GM12872 (cell line): ENCODE measurements at regions not wholly inside any gene's neighbourhood (a gene's known extent, or its start where the extent isn't known, plus 50 kb on each side); places are given as distances from the start of the nearest gene placed in this dataset.

Source experiments
- TF ChIP-seq, protein P1 (sequence below): IDR thresholded peaks from 3 replicates; pipeline ENCODE4 v1.5.1; 2011; ENCODE audit warnings: low read depth, mild to moderate bottlenecking, low read length, moderate library complexity; ENCODE audit not compliant: insufficient read depth

GRCh38 chr2:155983845-155984244 is 348.7 kb downstream of the NR4A2 start:
- TF ChIP-seq, protein P1, sequence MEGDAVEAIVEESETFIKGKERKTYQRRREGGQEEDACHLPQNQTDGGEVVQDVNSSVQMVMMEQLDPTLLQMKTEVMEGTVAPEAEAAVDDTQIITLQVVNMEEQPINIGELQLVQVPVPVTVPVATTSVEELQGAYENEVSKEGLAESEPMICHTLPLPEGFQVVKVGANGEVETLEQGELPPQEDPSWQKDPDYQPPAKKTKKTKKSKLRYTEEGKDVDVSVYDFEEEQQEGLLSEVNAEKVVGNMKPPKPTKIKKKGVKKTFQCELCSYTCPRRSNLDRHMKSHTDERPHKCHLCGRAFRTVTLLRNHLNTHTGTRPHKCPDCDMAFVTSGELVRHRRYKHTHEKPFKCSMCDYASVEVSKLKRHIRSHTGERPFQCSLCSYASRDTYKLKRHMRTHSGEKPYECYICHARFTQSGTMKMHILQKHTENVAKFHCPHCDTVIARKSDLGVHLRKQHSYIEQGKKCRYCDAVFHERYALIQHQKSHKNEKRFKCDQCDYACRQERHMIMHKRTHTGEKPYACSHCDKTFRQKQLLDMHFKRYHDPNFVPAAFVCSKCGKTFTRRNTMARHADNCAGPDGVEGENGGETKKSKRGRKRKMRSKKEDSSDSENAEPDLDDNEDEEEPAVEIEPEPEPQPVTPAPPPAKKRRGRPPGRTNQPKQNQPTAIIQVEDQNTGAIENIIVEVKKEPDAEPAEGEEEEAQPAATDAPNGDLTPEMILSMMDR = no peak

DNA sequence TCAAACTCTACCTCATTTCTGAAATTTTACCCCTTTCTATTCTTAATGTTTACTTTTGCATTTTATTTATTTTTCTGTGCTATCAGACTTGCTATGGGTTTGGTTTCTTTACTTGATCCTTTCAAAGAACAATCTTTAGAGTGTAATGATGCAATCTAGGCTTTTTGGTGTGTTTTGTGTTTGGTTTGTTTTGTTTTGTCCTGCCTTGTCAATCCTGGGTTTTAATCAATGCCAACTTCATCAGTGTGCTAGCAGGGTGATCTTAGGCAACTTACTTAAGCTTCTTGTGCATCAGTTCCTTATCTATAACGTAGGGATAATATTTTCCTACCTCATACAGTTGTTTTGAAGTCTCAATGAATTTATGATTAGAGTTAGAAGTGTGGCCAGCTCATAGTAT is 350.4 kb downstream of the NR4A2 start:
- TF ChIP-seq, protein P1 = no peak

- TF ChIP-seq, protein P1 = no peak
Observed at GRCh38 chr2:155980941-155981560, 351.5 kb downstream of the NR4A2 start.

DNA sequence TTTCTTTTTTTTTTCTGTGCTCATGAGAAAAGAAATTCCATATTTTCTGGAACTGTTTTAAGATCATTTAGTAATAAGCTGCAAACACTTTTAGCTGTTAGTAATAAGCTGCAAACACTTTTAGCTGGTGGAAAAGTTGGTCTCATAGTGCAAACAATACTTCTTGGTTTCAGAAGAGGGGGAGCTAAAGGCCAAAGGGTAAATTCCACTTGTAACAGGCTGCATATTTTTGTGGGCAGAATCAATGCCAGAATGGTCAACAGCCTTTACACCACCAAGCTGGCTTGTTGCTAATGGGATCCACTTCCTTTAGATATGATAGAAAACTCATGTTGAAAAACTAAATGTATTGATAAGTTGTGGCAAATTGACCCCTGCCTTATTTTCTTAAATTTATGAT is 356.8 kb downstream of the NR4A2 start:
- TF ChIP-seq, protein P1 = no peak

- TF ChIP-seq, protein P1 = no peak
Observed at GRCh38 chr2:155972916-155973315, 359.6 kb downstream of the NR4A2 start.

DNA sequence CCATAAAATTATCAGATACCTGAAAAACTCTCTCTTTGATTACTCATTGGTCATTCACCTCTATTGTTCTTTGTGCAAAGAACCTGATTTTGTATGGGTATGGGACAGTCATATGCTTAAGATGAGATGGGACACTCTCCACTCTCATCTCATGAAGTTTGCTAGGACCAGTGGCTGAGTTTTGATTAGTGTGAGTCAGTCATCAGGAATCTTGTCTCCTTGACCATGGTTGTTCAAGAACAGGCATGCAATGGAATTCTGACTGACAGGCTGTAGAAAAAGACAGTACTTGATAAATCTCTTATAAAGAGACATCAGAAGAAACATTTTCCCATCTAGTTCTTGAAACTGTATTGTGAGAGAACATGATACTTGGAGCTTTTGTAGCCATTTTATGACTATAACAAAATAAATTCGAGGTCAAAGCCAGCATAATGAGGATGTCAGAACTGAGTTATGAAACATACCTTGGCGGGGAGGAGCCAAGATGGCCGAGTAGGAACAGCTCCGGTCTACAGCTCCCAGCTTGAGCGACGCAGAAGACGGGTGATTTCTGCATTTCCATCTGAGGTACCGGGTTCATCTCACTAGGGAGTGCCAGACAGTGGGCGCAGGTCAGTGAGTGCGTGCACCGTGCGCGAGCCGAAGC is 367.0 kb downstream of the NR4A2 start:
- TF ChIP-seq, protein P1 = no peak

- TF ChIP-seq, protein P1 = no peak
Observed at GRCh38 chr2:155961641-155962040, 370.9 kb downstream of the NR4A2 start.
